HFF-Myc (cell line): ENCODE measurements at regions not wholly inside any gene's neighbourhood (a gene's known extent, or its start where the extent isn't known, plus 50 kb on each side); places are given as distances from the start of the nearest gene placed in this dataset.

Experiments
- DNase-seq: peaks from one replicate; pipeline ENCODE4 v3.0.0-alpha.2; 2011; ENCODE audit warnings: low read depth; ENCODE audit errors: extremely low read depth
- H3K4me3 ChIP-seq: replicated peaks from 2 replicates; pipeline ENCODE4 v1.5.1; 2011; ENCODE audit warnings: low read depth, mild to moderate bottlenecking, control low read depth, low read length
- CTCF ChIP-seq: IDR thresholded peaks from 2 replicates; pipeline ENCODE4 v1.5.1; 2012; ENCODE audit warnings: mild to moderate bottlenecking, low read depth, low read length, control low read depth; ENCODE audit errors: missing control alignments

GRCh38 chr22:22076932-22077703 is 94.5 kb upstream of the TOP3B start:
- no peak overlapping the region for H3K4me3 ChIP-seq
- TF ChIP-seq CTCF = no peak
- no peak for DNase-seq

- H3K4me3 ChIP-seq = no peak overlapping the region
- no peak for TF ChIP-seq CTCF
- DNase-seq = no peak
These were observed 93.8 kb upstream of the TOP3B start for GRCh38 chr22:22076361-22076760.

- no peak for DNase-seq
- H3K4me3 ChIP-seq = no peak overlapping the region
- TF ChIP-seq CTCF = no peak
These were observed 93.0 kb upstream of the TOP3B start for GRCh38 chr22:22075382-22076163.

GRCh38 chr22:22074634-22075381 is 92.2 kb upstream of the TOP3B start:
- DNase-seq = no peak
- no peak overlapping the region for H3K4me3 ChIP-seq
- TF ChIP-seq CTCF = no peak

- no peak for TF ChIP-seq CTCF
- H3K4me3 ChIP-seq = no peak overlapping the region
- no peak for DNase-seq
These were observed 91.4 kb upstream of the TOP3B start for GRCh38 chr22:22073769-22074561.

GRCh38 chr22:22072169-22072836 is 89.7 kb upstream of the TOP3B start:
- TF ChIP-seq CTCF = no peak
- no peak overlapping the region for H3K4me3 ChIP-seq
- no peak for DNase-seq
